Adipocyte (in vitro differentiated cells): ENCODE measurements at regions not wholly inside any gene's neighbourhood (a gene's known extent, or its start where the extent isn't known, plus 50 kb on each side); places are given as distances from the start of the nearest gene placed in this dataset.

ENCODE experiments used
- DNase-seq: peaks from one replicate; pipeline ENCODE4 v3.0.0-alpha.2; 2015; ENCODE audit warnings: low read depth
- H3K27me3 ChIP-seq: replicated peaks from 2 replicates; pipeline ENCODE4 v1.7.0; 2013; ENCODE audit warnings: mild to moderate bottlenecking, low read length, moderate library complexity; ENCODE audit not compliant: control insufficient read depth, insufficient read depth
- H3K36me3 ChIP-seq: 2 replicates; pipeline ENCODE4 v1.7.0; 2013; ENCODE audit warnings: low read length, mild to moderate bottlenecking, moderate library complexity; ENCODE audit not compliant: control insufficient read depth, insufficient read depth, severe bottlenecking
- H3K4me1 ChIP-seq: 2 replicates; pipeline ENCODE4 v1.7.0; 2013; ENCODE audit warnings: mild to moderate bottlenecking, low read length, moderate library complexity; ENCODE audit not compliant: control insufficient read depth, insufficient read depth
- H3K4me3 ChIP-seq: 2 replicates; pipeline ENCODE4 v1.7.0; 2013; ENCODE audit warnings: mild to moderate bottlenecking, low read length, moderate library complexity
- H3K9ac ChIP-seq: 2 replicates; pipeline ENCODE4 v1.7.0; 2013; ENCODE audit warnings: mild to moderate bottlenecking, low read length, moderate library complexity
- H3K9me3 ChIP-seq: 2 replicates; pipeline ENCODE4 v1.7.0; 2013; ENCODE audit warnings: mild to moderate bottlenecking, low read length, moderate library complexity; ENCODE audit not compliant: control insufficient read depth

- DNase-seq: no peak
- Histone ChIP-seq H3K4me3 (no peak overlapping the region), H3K27me3 (no peaks in the 10 kb centered on the region)
Observed at GRCh38 chr6:21522143-21522747, 71.3 kb upstream of the SOX4 start.

GRCh38 chr6:21522797-21523456, 70.6 kb upstream of the SOX4 start:
- DNase-seq: no peak
- no peaks in the 10 kb centered on the region for H3K36me3 ChIP-seq
- no peaks in the 10 kb centered on the region for H3K27me3 ChIP-seq
- no peak overlapping the region for H3K4me3 ChIP-seq
- H3K4me1 ChIP-seq: peaks cover 4% of the 10 kb centered on the region
- H3K9ac ChIP-seq: no peak overlapping the region
- no peaks in the 10 kb centered on the region for H3K9me3 ChIP-seq

More at GRCh38 chr6:21522143-21522747, 71.3 kb upstream of the SOX4 start:
- peaks cover 4% of the 10 kb centered on the region for H3K4me1 ChIP-seq
- H3K36me3 ChIP-seq: no peaks in the 10 kb centered on the region
- no peaks in the 10 kb centered on the region for H3K9me3 ChIP-seq
- no peak overlapping the region for H3K9ac ChIP-seq

DNA sequence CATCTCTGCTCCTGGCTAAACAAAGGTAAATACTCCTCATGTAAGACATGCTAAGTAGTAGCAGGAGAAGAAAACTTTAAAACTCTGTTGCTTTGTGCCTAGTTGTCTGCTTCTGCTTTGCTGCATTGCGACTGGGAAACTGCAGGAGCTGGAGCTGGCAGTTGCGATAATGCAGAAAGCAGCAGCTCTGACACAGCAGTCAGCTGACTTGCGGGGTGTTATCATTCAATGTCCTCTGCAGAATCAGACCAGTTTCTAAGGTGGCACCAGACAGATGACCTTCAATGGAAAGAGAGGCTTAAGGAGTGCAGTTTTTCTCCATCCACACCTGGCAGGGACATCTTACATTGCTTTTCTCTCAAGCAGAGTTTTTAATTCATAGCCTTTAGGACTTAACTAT, 69.9 kb upstream of the SOX4 start:
- no peak for DNase-seq
- peaks cover 4% of the 10 kb centered on the region for H3K4me1 ChIP-seq
- no peaks in the 10 kb centered on the region for H3K27me3 ChIP-seq
- no peaks in the 10 kb centered on the region for H3K36me3 ChIP-seq
- H3K4me3 ChIP-seq: no peak overlapping the region
- no peak overlapping the region for H3K9ac ChIP-seq
- H3K9me3 ChIP-seq: no peaks in the 10 kb centered on the region

DNA sequence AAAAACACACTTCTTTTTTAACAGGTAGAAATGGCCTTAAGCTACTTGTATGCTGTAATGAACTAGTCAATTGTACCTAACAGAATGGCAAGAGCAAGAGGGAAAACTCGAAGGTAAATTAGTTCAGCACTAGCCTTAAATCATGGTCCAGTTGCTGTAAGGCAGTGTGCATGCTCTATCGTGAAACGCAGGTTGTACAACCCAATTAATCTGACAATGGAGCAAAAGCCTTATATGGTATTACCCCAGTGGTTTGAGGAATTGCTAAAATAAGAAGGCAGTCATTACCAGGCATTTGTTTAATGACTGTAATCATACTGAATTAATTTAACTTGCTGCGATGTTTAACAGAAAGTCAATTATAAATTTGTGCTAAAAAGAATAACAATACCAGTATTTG, 69.3 kb upstream of the SOX4 start:
- Histone ChIP-seq H3K36me3 (no peaks in the 10 kb centered on the region), H3K4me1 (peaks cover 4% of the 10 kb centered on the region), H3K9ac (no peak overlapping the region), H3K4me3 (no peak overlapping the region), H3K27me3 (no peaks in the 10 kb centered on the region), H3K9me3 (no peaks in the 10 kb centered on the region)
- DNase-seq: no peak

GRCh38 chr6:21526974-21527373, 66.6 kb upstream of the SOX4 start:
- no peak overlapping the region for H3K9ac ChIP-seq
- no peaks in the 10 kb centered on the region for H3K9me3 ChIP-seq
- no peaks in the 10 kb centered on the region for H3K36me3 ChIP-seq
- no peak for DNase-seq
- peaks cover 4% of the 10 kb centered on the region for H3K4me1 ChIP-seq
- no peak overlapping the region for H3K4me3 ChIP-seq
- no peaks in the 10 kb centered on the region for H3K27me3 ChIP-seq

GRCh38 chr6:21527731-21528130, 65.8 kb upstream of the SOX4 start:
- Histone ChIP-seq H3K9ac (no peak overlapping the region), H3K9me3 (no peaks in the 10 kb centered on the region), H3K4me1 (peaks cover 4% of the 10 kb centered on the region), H3K27me3 (no peaks in the 10 kb centered on the region), H3K4me3 (no peak overlapping the region), H3K36me3 (no peaks in the 10 kb centered on the region)
- no peak for DNase-seq

- no peak overlapping the region for H3K9ac ChIP-seq
- H3K27me3 ChIP-seq: no peaks in the 10 kb centered on the region
- H3K36me3 ChIP-seq: no peaks in the 10 kb centered on the region
- no peak for DNase-seq
- H3K4me1 ChIP-seq: peaks cover 4% of the 10 kb centered on the region
- H3K9me3 ChIP-seq: no peaks in the 10 kb centered on the region
- no peak overlapping the region for H3K4me3 ChIP-seq
Observed at GRCh38 chr6:21529431-21529830, 64.1 kb upstream of the SOX4 start.

DNA sequence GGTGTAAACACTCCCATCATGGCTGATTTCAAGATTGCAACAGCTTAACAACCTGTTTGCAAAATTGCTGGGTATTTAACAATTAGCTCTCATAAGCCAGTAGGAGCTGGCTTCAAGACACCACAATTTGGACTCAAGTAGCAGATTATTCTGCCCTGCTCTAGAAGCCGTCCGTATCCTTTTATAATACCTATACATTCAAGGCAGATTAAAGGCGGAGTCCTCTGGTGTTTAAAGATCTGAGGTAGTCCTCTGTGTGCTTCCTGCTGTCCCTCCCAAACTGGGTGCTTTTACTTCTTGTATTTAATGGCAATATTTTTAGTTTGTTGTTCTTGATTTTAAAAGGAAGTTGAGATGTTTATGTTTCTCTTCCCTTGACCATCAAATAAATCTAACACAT, 62.2 kb upstream of the SOX4 start:
- Histone ChIP-seq H3K36me3 (no peaks in the 10 kb centered on the region), H3K9ac (no peak overlapping the region), H3K4me1 (peaks cover 4% of the 10 kb centered on the region), H3K9me3 (no peaks in the 10 kb centered on the region), H3K4me3 (no peak overlapping the region), H3K27me3 (no peaks in the 10 kb centered on the region)
- no peak for DNase-seq

GRCh38 chr6:21533678-21534077, 59.9 kb upstream of the SOX4 start:
- no peaks in the 10 kb centered on the region for H3K9me3 ChIP-seq
- H3K36me3 ChIP-seq: no peaks in the 10 kb centered on the region
- H3K4me3 ChIP-seq: no peak overlapping the region
- H3K27me3 ChIP-seq: no peaks in the 10 kb centered on the region
- H3K4me1 ChIP-seq: peaks cover 13% of the 10 kb centered on the region
- DNase-seq: no peak
- no peak overlapping the region for H3K9ac ChIP-seq

DNA sequence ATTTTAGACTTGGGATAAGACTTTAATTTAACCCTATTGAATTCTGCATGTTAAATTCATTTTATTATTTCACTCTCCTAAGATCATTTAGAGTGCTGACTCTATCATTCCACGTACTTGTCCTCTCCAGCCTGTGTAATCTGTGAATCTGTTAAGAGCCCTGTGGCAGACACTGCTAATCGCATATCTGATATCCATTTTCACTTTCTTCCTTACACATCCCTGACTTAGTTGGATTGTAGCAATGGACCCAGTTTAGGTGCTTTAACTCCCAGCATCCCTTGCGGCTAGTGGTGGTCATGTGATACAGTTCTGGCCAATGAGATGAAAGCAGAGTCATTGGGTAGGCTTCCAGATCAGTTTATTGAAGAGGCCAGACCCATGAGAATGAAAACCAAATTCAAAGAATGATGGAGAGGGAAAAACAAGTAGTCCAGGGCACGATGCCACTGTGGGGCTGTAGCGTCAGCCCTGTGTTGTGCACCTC, 57.2 kb upstream of the SOX4 start:
- no peak for DNase-seq
- H3K9me3 ChIP-seq: no peaks in the 10 kb centered on the region
- H3K9ac ChIP-seq: no peak overlapping the region
- peaks cover 13% of the 10 kb centered on the region for H3K4me1 ChIP-seq
- no peaks in the 10 kb centered on the region for H3K27me3 ChIP-seq
- no peak overlapping the region for H3K4me3 ChIP-seq
- H3K36me3 ChIP-seq: no peaks in the 10 kb centered on the region

DNA sequence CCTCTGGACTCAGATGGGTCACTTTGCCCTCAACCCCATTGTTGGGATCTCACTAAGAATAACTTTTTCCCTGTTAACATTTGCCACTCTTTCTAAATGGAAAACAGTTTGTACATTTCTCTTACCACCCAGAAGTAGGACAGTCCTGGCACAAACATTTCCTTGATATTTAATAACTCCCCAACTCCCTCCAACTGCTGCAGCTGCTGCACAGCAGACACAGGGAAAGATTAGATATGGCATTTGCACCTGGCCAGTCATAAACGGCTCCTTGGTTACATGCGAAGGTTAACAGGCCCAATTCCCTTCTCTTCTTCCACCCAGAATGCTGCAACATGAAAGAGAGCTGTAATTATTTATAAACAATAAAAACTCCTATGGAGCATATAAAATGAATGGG, 55.9 kb upstream of the SOX4 start:
- Histone ChIP-seq H3K4me1 (peaks cover 13% of the 10 kb centered on the region), H3K9me3 (no peaks in the 10 kb centered on the region), H3K36me3 (no peaks in the 10 kb centered on the region)

More for the DNA sequence above, 55.9 kb upstream of the SOX4 start:
- DNase-seq: no peak
- no peak overlapping the region for H3K4me3 ChIP-seq
- H3K27me3 ChIP-seq: no peaks in the 10 kb centered on the region
- H3K9ac ChIP-seq: no peak overlapping the region
